GM18517 (cell line): ENCODE measurements at regions not wholly inside any gene's neighbourhood (a gene's known extent, or its start where the extent isn't known, plus 50 kb on each side); places are given as distances from the start of the nearest gene placed in this dataset.

Experiments used
- ATAC-seq: cut with Tn5 transposase; IDR thresholded peaks from one replicate; pipeline ENCODE4 v1.9.1; 2021; ENCODE audit warnings: mild to moderate bottlenecking, moderate library complexity; ENCODE audit not compliant: unreplicated experiment

DNA sequence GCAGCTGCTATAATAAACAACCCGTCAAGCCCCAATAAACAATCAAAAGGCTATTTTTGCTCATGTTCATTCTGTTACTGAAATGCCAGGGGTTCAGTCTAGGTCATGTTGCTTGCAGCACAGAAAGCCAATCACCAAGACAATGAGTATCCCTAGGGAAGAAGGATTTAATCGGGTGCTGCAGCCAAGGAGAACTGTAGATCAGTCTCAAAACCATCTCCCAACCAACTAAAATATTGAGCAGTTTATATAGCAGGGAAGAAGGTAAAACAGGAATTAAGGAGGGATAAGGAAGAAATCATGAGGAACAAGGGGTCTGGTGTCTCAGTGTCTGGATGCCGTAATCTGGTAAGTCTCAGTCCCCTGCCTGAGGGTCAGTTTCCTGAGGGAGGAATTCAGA lies 169.5 kb downstream of the BLID start:
- no peak for ATAC-seq

DNA sequence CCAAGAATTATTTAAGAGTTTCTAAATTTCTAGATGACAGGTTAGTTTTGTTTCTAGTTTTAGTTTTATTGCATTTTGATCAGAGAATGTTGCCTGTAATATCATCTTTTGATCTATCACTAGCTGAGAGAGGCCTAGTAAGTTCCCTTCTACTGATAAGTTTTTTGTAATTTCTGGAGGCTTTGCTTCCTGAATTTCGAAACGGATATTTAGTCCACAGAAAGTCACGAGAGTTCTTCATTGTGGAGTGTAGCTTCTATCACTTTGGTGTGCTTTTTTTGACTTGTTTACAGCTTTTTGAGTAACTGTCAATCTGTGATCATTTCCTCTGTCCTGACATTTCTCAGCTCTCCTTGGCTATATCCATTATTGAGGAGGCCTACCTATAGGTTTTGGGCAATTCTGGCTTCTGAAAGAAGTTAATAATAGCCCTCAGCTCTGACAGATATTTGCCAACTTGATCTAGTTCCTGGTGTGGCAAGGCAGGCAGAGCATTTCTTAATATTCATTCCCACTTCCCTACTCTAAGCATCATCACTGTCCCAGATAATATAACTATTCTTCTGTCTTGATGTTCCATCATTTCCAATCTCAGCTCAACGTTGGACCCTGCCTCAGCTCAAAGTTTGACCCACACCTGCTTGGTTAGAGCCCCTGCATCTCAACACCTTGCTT lies 171.3 kb downstream of the BLID start:
- no peak for ATAC-seq

GRCh38 chr11:121938076-121938475 lies 177.9 kb downstream of the BLID start:
- ATAC-seq = no peak

GRCh38 chr11:121936781-121937447 lies 179.1 kb downstream of the BLID start:
- ATAC-seq = no peak

DNA sequence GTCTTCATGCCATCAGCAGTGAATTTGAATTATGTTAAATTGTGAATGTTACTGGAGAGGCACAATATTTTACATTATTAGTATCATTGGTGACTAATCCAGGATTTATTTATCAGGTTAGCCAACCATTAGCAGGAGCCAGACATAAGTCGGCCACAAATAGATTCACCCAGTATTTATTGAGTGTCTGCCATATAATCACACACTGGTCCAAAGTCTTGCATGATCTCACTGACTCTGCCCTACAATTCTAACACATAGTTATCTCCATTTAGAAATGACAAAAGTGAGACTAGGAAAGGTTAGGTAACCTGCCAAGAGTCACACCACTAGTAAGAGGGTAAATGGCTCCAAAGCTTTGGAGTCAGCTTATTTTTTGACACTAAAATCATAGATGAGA lies 179.6 kb downstream of the BLID start:
- ATAC-seq = no peak

DNA sequence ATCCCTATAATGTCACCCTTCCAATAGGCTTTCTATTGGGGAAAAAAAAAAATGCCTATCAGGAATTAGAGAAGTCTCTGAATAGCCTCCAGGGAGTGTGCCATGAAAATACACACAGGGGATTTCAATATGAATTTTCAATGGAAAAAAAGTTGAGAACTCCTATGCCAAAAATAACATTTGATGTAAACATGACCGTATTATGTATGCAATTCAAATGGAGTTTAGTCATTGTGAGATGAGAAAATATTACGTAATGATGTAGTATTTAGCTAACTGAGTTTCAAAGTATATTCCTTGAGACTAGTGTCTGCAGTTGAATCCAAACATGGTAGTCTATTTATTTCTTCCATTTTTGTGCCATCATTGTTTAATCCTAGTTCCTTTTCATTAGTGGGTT lies 182.3 kb downstream of the BLID start:
- ATAC-seq = no peak

DNA sequence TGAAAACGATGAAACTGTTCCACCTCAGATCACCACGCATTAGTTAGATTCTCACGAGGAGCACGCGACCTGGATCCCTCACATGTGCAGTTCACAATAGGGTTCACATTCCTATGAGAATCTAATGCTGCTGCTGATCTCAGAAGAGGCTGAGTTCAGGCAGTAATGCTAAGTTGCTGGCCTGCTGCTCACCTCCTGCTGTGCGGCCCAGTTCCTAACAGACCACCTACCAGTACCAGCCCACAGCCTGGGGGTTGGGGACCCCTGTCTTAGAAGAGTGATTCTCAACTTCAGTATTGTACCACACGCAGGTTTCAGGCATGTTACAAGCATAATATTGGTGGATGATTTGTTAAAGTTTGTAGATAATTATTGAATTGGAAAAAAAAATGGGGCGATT lies 182.7 kb downstream of the BLID start:
- ATAC-seq = no peak

DNA sequence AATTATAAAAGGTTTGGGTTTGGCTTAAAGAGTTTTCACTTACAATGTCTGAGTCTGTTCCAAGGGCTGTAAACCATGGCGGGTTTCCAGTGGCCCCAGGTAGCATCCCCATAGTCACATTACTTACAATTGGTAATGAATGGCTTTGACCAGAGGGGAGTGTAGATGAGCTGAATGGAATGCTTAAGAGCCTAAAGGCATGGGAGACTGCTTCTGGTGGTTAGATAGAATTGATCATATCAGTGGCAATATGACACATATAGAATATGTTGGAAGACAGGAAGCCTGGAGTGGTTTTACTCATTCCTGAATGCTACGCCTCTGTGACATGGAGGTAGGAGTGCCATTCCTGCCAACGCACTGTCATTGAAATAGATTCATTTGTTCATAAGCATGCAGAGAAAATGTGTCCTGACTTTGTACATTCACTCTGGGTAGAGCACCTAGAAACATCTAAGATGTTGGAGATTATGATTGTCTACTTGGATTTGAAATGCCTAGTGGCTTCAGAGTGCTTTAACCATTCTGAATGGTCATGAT lies 183.3 kb downstream of the BLID start:
- no peak for ATAC-seq

GRCh38 chr11:121931748-121932352 lies 184.2 kb downstream of the BLID start:
- no peak for ATAC-seq

GRCh38 chr11:121931121-121931520 lies 184.9 kb downstream of the BLID start:
- ATAC-seq = no peak

DNA sequence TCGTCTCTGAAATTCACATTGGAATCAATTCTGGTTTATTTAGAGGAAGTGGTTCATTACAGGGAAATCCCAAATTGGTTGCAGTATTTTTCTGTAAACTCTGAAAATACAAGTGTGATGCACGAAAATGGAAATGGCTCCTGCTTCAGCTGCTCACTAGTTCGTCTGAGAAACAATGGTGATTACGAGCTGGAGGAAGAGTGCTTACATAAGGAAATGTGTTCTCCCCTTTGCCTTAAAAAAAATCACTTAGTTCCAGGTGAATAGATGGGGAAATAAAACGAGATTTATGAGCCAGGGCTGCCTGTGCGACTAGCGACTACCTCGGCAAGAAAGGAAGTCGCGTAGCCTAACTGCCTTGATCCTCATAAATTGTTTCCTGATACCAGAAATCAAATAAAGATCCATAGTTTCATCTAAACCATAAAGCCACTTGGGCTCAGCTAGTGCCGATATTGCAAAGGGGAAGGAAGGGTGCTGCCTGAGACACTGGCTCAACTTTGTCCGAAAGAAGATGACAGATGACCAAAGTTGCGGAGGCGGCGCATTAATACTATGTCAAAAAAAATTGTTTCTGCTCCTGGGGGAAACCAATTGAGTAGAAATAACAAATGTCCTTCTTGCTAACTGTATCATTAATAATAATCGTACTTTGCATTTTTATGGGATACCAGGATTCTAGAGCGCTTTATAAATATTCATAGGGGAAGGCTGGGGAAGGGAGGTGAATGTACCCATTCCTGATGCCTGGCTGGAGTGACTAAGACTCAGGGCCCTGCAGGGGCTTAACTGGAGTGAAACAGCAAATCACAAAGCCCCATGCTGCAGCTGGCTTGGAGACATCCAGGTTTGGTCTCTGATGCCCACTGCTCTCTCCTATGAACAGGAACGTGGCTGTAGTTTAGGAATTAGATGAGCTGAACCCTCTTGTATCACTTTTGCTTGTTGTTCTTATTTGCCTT lies 185.7 kb downstream of the BLID start:
- no peak for ATAC-seq

DNA sequence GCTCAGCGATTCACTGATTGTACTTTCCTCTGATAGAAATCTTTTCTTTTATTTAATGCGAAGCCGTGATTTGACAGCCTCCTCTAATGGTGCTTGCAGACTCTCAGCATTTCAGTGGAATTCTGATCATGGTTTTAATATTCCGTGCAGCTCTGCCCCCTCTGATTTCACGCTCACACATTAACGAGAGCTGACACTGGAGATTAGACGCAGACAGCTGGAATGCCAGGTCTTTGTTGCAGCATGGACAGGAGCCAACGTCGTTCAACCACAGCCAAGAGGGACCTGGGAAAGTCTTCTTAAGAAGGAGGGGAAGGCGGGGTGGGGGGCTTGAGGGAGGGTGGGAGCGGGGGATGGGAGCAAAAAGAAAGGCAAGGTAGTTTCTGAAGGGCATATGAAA lies 186.4 kb downstream of the BLID start:
- ATAC-seq = no peak

GRCh38 chr11:121928597-121929580 lies 187.1 kb downstream of the BLID start:
- ATAC-seq = no peak

- no peak for ATAC-seq
These were observed 188.2 kb downstream of the BLID start for GRCh38 chr11:121927789-121928188.

DNA sequence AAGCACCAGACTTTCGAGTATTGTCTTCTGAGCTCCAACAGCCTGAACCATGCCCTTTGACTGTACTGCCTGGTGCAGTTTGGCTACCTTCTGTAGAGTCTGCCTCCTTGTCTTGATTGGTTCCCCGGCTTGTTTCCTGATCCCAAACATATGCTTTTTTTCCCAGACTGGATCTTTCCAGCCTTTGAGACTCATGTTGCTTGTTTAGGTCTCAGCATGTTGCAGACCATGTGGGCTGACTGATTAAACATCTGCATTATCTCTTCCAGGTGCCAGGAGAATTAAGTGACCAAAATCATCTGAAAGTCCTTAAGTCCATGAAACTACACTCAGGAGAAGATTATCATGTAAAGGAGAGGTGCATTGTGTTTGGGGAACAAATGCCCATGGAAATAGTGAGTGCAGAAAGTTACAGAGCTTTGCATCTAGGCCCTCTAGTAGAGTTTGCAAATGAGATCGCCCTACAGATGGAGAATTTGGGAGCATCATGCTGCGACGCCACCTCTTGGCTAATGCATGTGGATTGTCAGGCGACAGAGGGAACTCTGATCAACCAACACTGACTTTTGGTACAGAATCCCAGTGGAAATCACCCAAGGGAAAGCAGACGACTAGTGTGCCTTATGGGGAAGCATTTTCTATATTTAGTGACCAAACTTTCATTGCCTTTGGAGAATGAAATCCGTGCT lies 188.8 kb downstream of the BLID start:
- ATAC-seq = no peak

GRCh38 chr11:121924191-121924590 lies 191.8 kb downstream of the BLID start:
- ATAC-seq = no peak

DNA sequence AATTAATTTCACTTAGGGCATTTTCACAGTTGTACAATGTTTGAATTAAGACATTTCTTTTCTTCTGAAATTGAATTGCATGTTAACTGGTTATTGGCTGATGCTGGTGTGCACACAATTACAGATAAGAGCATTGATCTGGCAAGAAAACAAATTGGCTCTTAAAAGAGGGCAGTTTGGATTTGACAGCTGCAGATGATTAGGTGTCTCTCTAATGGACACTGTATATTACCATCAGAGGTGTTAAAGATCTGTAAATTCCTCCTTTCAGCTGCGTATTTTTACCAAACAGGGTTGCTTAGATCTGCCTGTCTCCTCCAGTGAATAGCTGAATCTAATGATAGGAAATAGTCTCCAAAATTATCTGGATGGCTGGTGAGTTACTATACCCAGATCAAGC lies 198.5 kb downstream of the BLID start:
- no peak for ATAC-seq

DNA sequence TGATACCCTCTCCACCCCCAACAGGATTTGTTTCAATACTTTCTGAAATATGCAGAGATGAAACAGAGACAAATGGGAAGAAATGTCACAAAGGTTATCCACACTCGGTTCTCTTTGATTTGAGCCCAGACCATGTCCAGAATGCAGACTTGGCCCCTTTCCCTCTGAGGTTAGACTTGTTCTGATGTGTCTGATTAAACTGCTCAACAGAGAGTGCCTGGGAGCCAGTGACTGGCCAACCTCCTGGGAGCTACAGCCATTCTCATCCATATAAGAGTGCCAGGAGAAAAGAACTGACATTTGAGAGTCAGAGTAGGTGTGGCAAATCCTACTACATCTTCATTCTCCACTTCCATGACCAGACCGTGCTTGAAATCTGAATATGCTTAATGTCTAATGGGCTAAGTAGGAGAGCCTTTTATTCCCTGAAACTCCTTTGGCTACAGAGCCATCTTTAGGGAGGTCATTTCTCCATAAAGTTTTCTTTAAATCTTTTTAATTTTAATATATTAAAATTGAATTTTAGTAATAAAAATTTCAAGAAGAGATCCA lies 201.4 kb downstream of the BLID start:
- no peak for ATAC-seq

- no peak for ATAC-seq
These were observed 206.4 kb downstream of the BLID start for GRCh38 chr11:121909596-121909995.
